ENCODE measurements at regions not wholly inside any gene's neighbourhood (a gene's known extent, or its start where the extent isn't known, plus 50 kb on each side); places are given as distances from the start of the nearest gene placed in this dataset.

DNA sequence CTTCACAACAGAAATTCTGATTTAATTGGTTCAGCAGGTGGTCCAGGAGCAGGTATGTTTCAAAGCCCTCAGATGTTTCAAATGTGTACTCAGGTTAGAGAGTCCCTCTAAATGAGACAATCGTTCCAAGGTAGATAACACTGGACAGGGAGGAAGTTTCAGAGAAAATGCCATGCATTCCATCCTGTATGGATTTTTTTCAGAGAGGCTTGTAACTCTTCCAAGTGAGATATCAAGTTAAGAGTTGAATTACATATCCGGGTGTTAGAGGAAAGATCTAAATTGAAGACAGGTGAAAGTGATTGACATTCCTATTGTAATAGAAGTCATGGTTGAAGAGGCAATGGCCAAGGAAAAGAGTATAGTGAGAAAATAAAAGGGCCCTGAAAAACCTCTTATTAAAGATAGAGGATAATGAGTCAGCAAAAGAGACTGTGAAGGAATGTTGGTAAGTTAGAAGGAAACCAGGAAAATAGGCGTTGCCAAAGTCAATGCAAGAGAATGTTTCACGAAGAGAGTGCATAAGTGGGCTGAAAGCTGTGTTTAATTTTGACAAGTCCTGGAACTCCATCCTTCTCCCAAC is 105.8 kb downstream of the BMP4 start:
- no peak for TF ChIP-seq POLR2A (IDR thresholded peaks at IDR 0.05; ENCODE audit: low read depth, low read length)
- no peak for TF ChIP-seq POLR2AphosphoS5 (IDR thresholded peaks at IDR 0.05; ENCODE audit: low read depth, low read length)
